Activated T-helper 1 cell treated with anti-CD3 and anti-CD28 coated beads, Interleukin-12 subunit alpha, Interleukin-12 subunit beta, Interleukin-2, Interleukin-4 antibody, amounts not matched to agents 30 ng/mL and 10 ng/mL and 1 ng/mL, durations not matched to agents 14 hours and 24 hours and 36 hours (primary cell): ENCODE measurements at regions not wholly inside any gene's neighbourhood (a gene's known extent, or its start where the extent isn't known, plus 50 kb on each side); places are given as distances from the start of the nearest gene placed in this dataset.
"Not testable (repeated sequence)": the region's sequence is repeated elsewhere in the genome, so short reads cannot be mapped to it uniquely, and the experiment has no call there.

Source experiments
- DNase-seq: peaks from one replicate; pipeline ENCODE4 v3.0.0; 2021; ENCODE audit warnings: low spot score
- H3K27ac Mint-ChIP-seq: one replicate; pipeline ENCODE4 v1.8.0; 2021; ENCODE audit warnings: mild to moderate bottlenecking, mixed read lengths
- H3K27me3 Mint-ChIP-seq: one replicate; pipeline ENCODE4 v1.8.0; 2022; ENCODE audit warnings: mild to moderate bottlenecking, moderate library complexity, mixed read lengths; ENCODE audit not compliant: insufficient read depth
- H3K36me3 Mint-ChIP-seq: one replicate; pipeline ENCODE4 v1.8.0; 2021; ENCODE audit warnings: low read depth, mixed read lengths
- H3K4me1 Mint-ChIP-seq: one replicate; pipeline ENCODE4 v1.8.0; 2021; ENCODE audit warnings: low read depth, mixed read lengths
- H3K4me3 Mint-ChIP-seq: one replicate; pipeline ENCODE4 v1.8.0; 2021; ENCODE audit warnings: mild to moderate bottlenecking, moderate library complexity, mixed read lengths
- H3K9me3 Mint-ChIP-seq: one replicate; pipeline ENCODE4 v1.8.0; 2021; ENCODE audit warnings: mixed read lengths
- intact Hi-C: fragments of 100-400 bp; cut with micrococcal nuclease; formaldehyde crosslinking; loops from one replicate; pipeline ENCODE4 v1.15.1; 2024

- no peaks in the 10 kb centered on the region for H3K27me3 Mint-ChIP-seq
- H3K36me3 Mint-ChIP-seq, result no peaks in the 10 kb centered on the region
- no peaks in the 10 kb centered on the region for H3K4me1 Mint-ChIP-seq
- DNase-seq, result no peak
- H3K9me3 Mint-ChIP-seq, result no peaks in the 10 kb centered on the region
- no peak overlapping the region for H3K27ac Mint-ChIP-seq
- intact Hi-C loops, result no loop called here
- no peak overlapping the region for H3K4me3 Mint-ChIP-seq
These were observed 123.1 kb downstream of the PLCE1 start for GRCh38 chr10:94116848-94117247.

DNA sequence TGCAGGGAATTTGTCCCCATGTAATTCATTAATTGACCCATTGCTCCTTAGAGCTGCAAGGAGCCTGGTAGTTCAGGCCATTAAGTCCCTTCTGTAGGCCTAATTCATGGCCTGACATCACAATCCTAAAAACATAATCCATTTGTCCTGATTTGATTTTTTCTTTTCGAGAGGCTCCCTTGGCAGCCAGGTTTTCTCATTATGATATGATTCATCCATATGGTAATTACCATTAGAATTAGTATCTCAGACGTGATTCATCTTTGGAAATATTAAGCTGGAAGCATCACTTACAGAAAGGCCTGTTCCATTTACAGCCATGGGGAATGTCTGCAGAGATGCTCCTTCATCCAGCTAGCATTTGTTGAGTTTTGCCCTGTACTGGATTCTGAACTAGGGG lies 128.5 kb downstream of the PLCE1 start:
- Mint-ChIP-seq H3K4me1 (no peaks in the 10 kb centered on the region), H3K4me3 (no peak overlapping the region), H3K27me3 (no peaks in the 10 kb centered on the region), H3K27ac (no peak overlapping the region), H3K36me3 (no peaks in the 10 kb centered on the region), H3K9me3 (no peaks in the 10 kb centered on the region)
- no peak for DNase-seq
- intact Hi-C loops, result no loop called here

DNA sequence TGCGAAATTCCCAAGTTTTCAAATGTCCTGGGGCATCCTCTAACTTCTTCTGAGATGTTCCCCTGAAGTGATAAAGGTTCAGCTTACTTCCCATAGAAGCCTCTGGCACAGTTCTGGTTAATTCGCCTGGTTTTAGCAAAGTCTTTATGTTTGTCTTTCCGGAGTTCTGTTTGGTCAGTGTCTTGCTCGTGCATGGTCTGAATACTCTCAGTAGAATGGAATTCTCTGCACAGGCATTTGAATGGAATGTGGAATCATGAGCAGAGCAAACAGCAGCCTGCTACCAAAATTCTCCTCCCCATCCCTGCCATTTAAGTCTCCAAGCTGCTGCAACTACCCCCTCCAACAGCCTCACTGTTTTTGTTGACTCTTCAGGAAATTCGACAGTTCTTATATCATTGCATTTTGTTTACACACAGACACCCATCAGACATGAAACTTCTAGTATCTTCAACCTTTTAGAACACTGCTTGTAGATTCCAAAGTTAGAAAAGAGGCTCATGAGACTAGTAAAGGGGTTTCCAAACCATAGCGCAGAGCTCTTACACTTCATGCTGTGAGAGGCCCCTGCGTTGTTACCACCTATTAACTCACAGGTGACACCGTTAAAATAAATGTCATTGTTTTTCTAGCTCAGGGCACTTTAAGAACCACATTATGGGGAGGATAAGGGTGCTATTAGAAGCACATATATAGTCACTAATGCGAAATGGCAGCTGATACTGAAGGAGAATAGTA lies 129.7 kb downstream of the PLCE1 start:
- Mint-ChIP-seq H3K4me1 (no peaks in the 10 kb centered on the region), H3K4me3 (no peak overlapping the region), H3K9me3 (no peaks in the 10 kb centered on the region), H3K27ac (no peak overlapping the region), H3K36me3 (no peaks in the 10 kb centered on the region), H3K27me3 (no peaks in the 10 kb centered on the region)
- intact Hi-C loops, result no loop called here
- no peak for DNase-seq

- H3K4me3 Mint-ChIP-seq, H3K36me3 Mint-ChIP-seq, DNase-seq, H3K27ac Mint-ChIP-seq, H3K9me3 Mint-ChIP-seq, H3K27me3 Mint-ChIP-seq, intact Hi-C loops, H3K4me1 Mint-ChIP-seq: not testable (repeated sequence)
These were observed 130.4 kb downstream of the PLCE1 start for GRCh38 chr10:94124147-94124546.

DNA sequence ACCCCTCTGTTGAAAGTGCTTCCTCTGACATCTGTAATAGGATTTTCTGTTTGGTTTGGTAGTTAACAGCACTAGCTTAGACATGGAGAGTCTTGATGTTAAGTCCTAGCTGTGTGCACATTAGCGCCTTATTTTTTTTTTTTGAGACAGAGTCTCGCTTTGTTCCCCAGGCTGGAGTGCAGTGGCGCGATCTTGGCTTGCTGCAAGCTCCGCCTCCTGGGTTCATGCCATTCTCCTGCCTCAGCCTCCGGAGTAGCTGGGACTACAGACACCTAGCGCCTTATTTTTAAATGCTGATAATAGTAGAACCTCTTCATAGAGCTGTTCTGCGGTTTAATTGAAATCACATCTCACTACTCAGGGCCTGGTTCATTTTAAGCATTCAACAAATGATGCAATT lies 131.5 kb downstream of the PLCE1 start:
- H3K36me3 Mint-ChIP-seq, H3K4me3 Mint-ChIP-seq, intact Hi-C loops, DNase-seq, H3K4me1 Mint-ChIP-seq, H3K27me3 Mint-ChIP-seq, H3K27ac Mint-ChIP-seq, H3K9me3 Mint-ChIP-seq: not testable (repeated sequence)

GRCh38 chr10:94125856-94126255 lies 132.1 kb downstream of the PLCE1 start:
- no peak for DNase-seq
- H3K4me3 Mint-ChIP-seq, result no peak overlapping the region
- no peaks in the 10 kb centered on the region for H3K36me3 Mint-ChIP-seq
- H3K9me3 Mint-ChIP-seq, result no peaks in the 10 kb centered on the region
- H3K27ac Mint-ChIP-seq, result no peak overlapping the region
- no peaks in the 10 kb centered on the region for H3K27me3 Mint-ChIP-seq
- intact Hi-C loops, result no loop called here
- H3K4me1 Mint-ChIP-seq, result no peaks in the 10 kb centered on the region

DNA sequence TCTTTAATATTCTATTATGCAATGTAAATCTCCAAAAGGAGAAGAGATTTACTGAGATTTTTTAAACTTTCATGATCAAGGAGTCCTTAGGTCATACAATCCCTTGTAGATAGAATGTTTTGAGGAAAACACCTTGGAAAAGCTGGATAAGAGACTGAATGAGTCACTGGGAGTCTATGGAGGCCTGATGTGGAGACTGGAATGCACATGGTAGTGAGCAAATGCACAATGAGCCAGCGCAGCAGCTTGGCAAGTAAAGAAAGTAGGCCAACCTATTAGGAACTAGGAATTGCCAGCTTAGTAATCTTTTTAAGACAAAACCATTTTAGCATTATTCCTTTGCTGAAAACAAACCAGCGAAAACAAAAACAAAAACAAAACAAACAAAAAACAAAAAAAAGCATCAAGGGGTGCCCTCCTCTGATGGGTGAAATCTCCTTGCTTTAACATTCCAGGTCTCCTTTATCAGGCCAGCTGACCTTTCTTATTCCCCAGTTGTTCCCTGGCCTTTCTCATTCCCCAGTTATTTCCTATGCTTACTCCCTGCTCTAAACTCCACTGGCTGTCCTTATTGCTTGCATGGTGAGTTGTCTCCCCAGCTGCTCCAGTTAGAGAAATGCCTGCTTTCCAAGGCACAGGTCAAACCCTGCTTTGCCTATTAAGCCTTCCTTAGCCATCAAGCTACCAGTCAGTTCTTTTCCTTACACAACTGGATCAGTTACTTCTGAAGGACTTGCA lies 135.8 kb downstream of the PLCE1 start:
- H3K27ac Mint-ChIP-seq, result no peak overlapping the region
- no peaks in the 10 kb centered on the region for H3K4me1 Mint-ChIP-seq
- no peak overlapping the region for H3K4me3 Mint-ChIP-seq
- H3K9me3 Mint-ChIP-seq, result no peaks in the 10 kb centered on the region
- no peaks in the 10 kb centered on the region for H3K36me3 Mint-ChIP-seq
- H3K27me3 Mint-ChIP-seq, result no peaks in the 10 kb centered on the region
- intact Hi-C loops, result no loop called here
- DNase-seq, result no peak

DNA sequence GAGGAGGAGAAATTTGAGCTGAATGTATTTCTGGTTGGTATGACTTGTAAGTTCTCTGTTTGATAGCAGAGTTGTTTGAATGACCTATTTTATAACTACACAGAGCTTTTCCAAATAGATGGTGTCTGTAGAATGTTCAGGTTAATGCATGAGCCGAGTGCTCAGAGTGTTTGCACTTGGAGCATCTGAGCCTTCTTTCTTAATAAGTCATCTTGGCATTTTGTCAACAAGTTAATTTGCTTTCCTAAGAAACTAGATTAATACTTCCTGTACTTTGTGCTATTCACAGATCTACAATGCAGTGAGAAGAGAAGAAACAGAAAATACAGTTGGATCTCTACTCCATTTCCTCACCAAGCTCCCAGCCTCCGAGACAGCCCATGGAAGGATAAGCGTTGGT lies 138.2 kb downstream of the PLCE1 start:
- intact Hi-C loops, result no loop called here
- H3K4me1 Mint-ChIP-seq, result no peaks in the 10 kb centered on the region
- H3K36me3 Mint-ChIP-seq, result no peaks in the 10 kb centered on the region
- H3K9me3 Mint-ChIP-seq, result no peaks in the 10 kb centered on the region
- DNase-seq, result no peak
- no peak overlapping the region for H3K4me3 Mint-ChIP-seq
- H3K27ac Mint-ChIP-seq, result no peak overlapping the region
- H3K27me3 Mint-ChIP-seq, result no peaks in the 10 kb centered on the region

DNA sequence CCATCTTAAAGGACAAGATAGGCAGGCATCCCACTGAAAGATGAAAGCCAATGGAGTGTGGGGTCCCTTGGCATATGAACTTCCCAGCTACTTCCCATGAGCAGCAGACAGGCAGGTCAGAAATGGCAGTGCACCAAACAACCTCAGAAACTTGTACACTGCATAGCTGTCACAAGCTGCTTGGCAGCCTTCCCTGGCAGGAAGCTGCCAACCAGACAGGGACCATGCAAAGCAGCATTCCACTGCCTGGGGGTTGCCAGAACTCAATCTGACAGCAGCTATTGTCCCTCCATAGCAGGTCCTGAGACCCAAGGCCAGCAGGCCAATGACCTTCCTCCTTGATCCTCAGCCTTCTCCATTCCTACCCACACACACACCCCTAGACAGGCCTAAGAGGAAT lies 139.5 kb downstream of the PLCE1 start:
- Mint-ChIP-seq H3K9me3 (no peaks in the 10 kb centered on the region), H3K4me1 (no peaks in the 10 kb centered on the region), H3K27ac (no peak overlapping the region), H3K27me3 (no peaks in the 10 kb centered on the region), H3K36me3 (no peaks in the 10 kb centered on the region), H3K4me3 (no peak overlapping the region)
- intact Hi-C loops, result no loop called here
- DNase-seq, result no peak

DNA sequence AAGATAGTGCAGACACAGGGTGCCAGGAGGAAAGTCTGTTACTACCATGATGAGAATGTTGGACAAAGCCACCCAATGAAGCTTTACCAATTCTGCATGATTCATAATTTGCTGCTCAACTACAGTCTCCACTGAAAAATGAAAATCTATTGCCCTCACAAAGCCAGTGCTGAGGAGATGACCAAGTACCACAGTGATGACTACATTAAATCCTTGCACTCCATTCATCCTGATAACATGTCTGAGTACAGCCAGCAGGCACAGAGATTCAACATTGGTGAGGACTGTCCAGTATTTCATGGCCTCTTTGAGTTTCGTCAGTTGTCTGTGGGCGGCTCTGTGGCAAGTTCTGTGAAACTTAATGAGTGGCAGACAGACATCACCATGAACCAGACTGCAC lies 144.0 kb downstream of the PLCE1 start:
- H3K9me3 Mint-ChIP-seq, result no peaks in the 10 kb centered on the region
- H3K27me3 Mint-ChIP-seq, result peaks cover 2% of the 10 kb centered on the region
- no peaks in the 10 kb centered on the region for H3K36me3 Mint-ChIP-seq
- intact Hi-C loops, result no loop called here
- no peak for DNase-seq
- no peaks in the 10 kb centered on the region for H3K4me1 Mint-ChIP-seq
- H3K27ac Mint-ChIP-seq, result no peak overlapping the region
- no peak overlapping the region for H3K4me3 Mint-ChIP-seq

GRCh38 chr10:94138391-94138790 lies 144.7 kb downstream of the PLCE1 start:
- Mint-ChIP-seq H3K27me3 (peaks cover 2% of the 10 kb centered on the region), H3K27ac (no peak overlapping the region), H3K4me1 (no peaks in the 10 kb centered on the region), H3K9me3 (no peaks in the 10 kb centered on the region), H3K4me3 (no peak overlapping the region), H3K36me3 (no peaks in the 10 kb centered on the region)
- DNase-seq, result no peak
- intact Hi-C loops, result no loop called here

DNA sequence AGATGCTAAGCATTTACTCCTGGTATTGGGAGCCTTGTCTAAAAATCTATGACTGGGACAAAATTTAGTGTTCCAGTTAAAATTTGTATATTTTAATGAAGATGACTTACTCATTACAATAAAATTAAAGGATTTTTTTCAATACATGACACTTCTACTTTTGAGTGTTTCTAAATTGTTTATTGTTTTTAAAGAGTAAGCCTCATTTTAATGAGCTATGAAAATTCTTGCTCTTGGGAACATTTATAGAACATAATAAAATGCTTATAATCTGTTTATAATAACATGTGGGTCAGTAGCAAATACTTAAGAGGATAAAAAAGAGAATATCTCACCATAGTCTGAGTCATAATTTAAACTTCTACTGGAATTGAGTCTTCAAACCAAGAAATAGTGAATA lies 149.5 kb downstream of the PLCE1 start:
- no peak overlapping the region for H3K27ac Mint-ChIP-seq
- H3K4me1 Mint-ChIP-seq, result no peaks in the 10 kb centered on the region
- intact Hi-C loops, result no loop called here
- no peak for DNase-seq
- H3K27me3 Mint-ChIP-seq, result peaks cover 2% of the 10 kb centered on the region
- H3K4me3 Mint-ChIP-seq, result no peak overlapping the region
- no peaks in the 10 kb centered on the region for H3K9me3 Mint-ChIP-seq
- H3K36me3 Mint-ChIP-seq, result no peaks in the 10 kb centered on the region

DNA sequence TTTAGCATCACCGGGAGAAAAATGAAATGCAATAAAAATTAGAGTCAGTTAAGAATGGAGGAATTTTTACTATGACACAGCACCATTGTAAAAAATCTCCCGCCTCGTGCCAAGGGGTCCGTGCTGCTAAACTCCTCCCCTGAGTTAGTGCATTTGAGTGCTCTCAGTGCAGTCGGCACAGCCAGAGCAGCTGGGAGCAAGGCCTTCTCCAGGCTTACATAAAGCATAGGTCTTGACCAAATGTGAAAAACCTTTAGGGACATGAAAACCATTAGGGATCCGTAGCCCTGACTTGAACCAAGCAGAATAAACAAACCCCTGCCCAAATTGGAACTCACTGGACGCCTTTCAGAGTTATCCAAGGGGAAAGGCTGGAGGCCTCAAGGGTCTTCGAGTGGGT lies 152.6 kb downstream of the PLCE1 start:
- no peak overlapping the region for H3K4me3 Mint-ChIP-seq
- no peaks in the 10 kb centered on the region for H3K27me3 Mint-ChIP-seq
- intact Hi-C loops, result no loop called here
- no peak overlapping the region for H3K27ac Mint-ChIP-seq
- H3K9me3 Mint-ChIP-seq, result peaks cover 3% of the 10 kb centered on the region
- DNase-seq, result no peak
- H3K4me1 Mint-ChIP-seq, result no peaks in the 10 kb centered on the region
- H3K36me3 Mint-ChIP-seq, result no peaks in the 10 kb centered on the region
